Ishikawa (cell line): ENCODE measurements at regions not wholly inside any gene's neighbourhood (a gene's known extent, or its start where the extent isn't known, plus 50 kb on each side); places are given as distances from the start of the nearest gene placed in this dataset.

Experiments used
- CEBPB ChIP-seq: IDR thresholded peaks from 2 replicates; pipeline ENCODE4 v1.6.1; 2012
- CREB1 ChIP-seq: IDR thresholded peaks from 2 replicates; pipeline ENCODE4 v1.6.1; 2012; ENCODE audit warnings: low read depth
- EGR1 ChIP-seq: IDR thresholded peaks from 2 replicates; pipeline ENCODE4 v1.6.1; 2012
- EP300 ChIP-seq: IDR thresholded peaks from 2 replicates; pipeline ENCODE4 v1.6.1; 2012; ENCODE audit warnings: borderline replicate concordance
- FOXM1 ChIP-seq: IDR thresholded peaks from 2 replicates; pipeline ENCODE4 v1.6.1; 2012; ENCODE audit warnings: low read depth, borderline replicate concordance
- NFIC ChIP-seq: IDR thresholded peaks from 2 replicates; pipeline ENCODE4 v1.6.1; 2012
- RAD21 ChIP-seq: IDR thresholded peaks from 2 replicates; pipeline ENCODE4 v1.6.1; 2012; ENCODE audit warnings: low read depth
- TAF1 ChIP-seq: IDR thresholded peaks from 2 replicates; pipeline ENCODE4 v1.6.1; 2012; ENCODE audit warnings: low read depth, mild to moderate bottlenecking
- TCF12 ChIP-seq: IDR thresholded peaks from 2 replicates; pipeline ENCODE4 v1.6.1; 2012; ENCODE audit warnings: low read depth
- TEAD4 ChIP-seq: IDR thresholded peaks from 2 replicates; pipeline ENCODE4 v1.6.1; 2012
- YY1 ChIP-seq: IDR thresholded peaks from 2 replicates; pipeline ENCODE4 v1.6.1; 2012; ENCODE audit warnings: low read depth
- ZBTB7A ChIP-seq: IDR thresholded peaks from 2 replicates; pipeline ENCODE4 v1.6.1; 2012; ENCODE audit warnings: low read depth
- TF ChIP-seq, protein P1 (sequence below): IDR thresholded peaks from 2 replicates; pipeline ENCODE4 v1.6.1; 2012; ENCODE audit warnings: low read depth, mild to moderate bottlenecking
- TF ChIP-seq, protein P2 (sequence below): IDR thresholded peaks from 2 replicates; pipeline ENCODE4 v1.6.1; 2012
- TF ChIP-seq, protein P3 (sequence below): IDR thresholded peaks from 2 replicates; pipeline ENCODE4 v1.6.1; 2012

DNA sequence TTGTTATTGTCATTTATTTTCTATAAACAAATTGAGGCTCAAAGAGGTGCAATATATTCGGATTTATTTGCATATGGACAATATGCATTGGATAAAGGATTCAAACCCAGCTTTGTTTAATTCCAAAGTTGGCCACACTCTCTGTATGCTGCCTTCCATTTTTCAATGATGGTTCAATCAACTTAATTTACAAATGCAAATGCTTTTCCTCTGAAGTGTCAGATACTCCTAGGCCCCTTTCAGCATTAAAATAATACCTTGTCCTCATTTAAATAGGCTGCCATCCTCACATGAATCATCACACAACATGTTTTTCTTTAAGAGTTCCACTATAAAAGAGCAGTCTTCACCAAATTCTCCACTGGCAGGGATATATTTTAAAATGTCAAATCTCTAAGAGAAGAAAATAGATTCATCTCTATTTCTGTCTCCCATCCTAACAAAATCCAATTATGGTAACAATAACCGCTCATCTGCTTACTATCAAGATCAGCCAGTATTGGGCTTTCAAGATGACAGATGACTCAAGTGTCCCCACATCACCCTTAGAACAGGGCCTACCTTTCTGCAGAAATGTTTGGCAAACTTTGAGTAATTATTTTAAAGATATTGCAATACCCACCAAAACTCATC lies 114.8 kb downstream of the SCG2 start:
- TF ChIP-seq FOXM1 = no peak
- no peak for TF ChIP-seq YY1
- TF ChIP-seq, protein P1, sequence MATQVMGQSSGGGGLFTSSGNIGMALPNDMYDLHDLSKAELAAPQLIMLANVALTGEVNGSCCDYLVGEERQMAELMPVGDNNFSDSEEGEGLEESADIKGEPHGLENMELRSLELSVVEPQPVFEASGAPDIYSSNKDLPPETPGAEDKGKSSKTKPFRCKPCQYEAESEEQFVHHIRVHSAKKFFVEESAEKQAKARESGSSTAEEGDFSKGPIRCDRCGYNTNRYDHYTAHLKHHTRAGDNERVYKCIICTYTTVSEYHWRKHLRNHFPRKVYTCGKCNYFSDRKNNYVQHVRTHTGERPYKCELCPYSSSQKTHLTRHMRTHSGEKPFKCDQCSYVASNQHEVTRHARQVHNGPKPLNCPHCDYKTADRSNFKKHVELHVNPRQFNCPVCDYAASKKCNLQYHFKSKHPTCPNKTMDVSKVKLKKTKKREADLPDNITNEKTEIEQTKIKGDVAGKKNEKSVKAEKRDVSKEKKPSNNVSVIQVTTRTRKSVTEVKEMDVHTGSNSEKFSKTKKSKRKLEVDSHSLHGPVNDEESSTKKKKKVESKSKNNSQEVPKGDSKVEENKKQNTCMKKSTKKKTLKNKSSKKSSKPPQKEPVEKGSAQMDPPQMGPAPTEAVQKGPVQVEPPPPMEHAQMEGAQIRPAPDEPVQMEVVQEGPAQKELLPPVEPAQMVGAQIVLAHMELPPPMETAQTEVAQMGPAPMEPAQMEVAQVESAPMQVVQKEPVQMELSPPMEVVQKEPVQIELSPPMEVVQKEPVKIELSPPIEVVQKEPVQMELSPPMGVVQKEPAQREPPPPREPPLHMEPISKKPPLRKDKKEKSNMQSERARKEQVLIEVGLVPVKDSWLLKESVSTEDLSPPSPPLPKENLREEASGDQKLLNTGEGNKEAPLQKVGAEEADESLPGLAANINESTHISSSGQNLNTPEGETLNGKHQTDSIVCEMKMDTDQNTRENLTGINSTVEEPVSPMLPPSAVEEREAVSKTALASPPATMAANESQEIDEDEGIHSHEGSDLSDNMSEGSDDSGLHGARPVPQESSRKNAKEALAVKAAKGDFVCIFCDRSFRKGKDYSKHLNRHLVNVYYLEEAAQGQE = no peak
- TF ChIP-seq, protein P2, sequence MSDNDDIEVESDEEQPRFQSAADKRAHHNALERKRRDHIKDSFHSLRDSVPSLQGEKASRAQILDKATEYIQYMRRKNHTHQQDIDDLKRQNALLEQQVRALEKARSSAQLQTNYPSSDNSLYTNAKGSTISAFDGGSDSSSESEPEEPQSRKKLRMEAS = no peak
- TF ChIP-seq TEAD4 = no peak
- TF ChIP-seq, protein P3, sequence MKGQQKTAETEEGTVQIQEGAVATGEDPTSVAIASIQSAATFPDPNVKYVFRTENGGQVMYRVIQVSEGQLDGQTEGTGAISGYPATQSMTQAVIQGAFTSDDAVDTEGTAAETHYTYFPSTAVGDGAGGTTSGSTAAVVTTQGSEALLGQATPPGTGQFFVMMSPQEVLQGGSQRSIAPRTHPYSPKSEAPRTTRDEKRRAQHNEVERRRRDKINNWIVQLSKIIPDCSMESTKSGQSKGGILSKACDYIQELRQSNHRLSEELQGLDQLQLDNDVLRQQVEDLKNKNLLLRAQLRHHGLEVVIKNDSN = no peak
- no peak for TF ChIP-seq RAD21

DNA sequence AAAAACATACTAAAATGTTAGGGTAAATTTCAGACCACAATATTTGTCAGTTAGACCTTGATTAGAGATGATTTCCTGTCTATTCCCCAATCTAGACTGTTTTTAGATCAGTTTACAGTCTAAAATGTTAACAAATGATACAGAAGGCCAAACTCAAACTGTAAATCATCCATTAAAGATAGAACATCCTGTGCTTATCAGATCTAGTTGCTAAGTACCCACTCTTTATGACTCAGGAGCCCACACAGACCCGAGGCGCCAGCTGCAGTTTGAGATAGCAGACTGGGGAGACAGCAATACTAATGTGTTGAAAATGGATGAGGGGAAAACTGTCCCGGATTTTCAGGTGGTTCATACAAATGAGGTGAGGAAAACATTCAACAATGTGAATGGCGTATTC lies 113.3 kb downstream of the SCG2 start:
- no peak for TF ChIP-seq TEAD4
- TF ChIP-seq YY1 = no peak
- no peak for TF ChIP-seq EGR1
- TF ChIP-seq, protein P3 = no peak
- no peak for TF ChIP-seq CREB1
- no peak for TF ChIP-seq ZBTB7A
- TF ChIP-seq TCF12 = no peak
- no peak for TF ChIP-seq RAD21
- no peak for TF ChIP-seq CEBPB
- TF ChIP-seq, protein P1 = no peak
- TF ChIP-seq NFIC = no peak

DNA sequence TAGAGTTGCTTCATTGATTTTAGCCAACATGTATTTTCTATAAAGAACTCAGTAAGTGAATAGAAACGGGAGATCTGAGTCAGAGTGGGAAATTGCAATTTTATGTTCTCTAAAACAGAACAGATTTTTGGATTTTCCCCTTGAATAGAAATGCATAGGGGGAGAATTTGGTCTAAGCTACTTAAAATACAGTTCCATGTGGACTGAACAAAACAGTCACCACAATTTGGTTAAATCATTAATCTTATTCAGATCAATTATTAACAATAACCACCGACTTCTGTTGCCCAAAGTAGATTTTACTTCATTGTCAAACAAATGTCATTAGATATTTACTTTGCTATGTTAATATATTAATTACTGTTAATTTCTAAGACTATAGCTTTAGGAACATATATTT lies 107.7 kb downstream of the SCG2 start:
- TF ChIP-seq FOXM1 = no peak
- no peak for TF ChIP-seq YY1
- no peak for TF ChIP-seq ZBTB7A
- TF ChIP-seq EP300 = no peak
- TF ChIP-seq, protein P2 = no peak
- TF ChIP-seq TCF12 = no peak
- TF ChIP-seq, protein P1 = no peak
- no peak for TF ChIP-seq TAF1
- no peak for TF ChIP-seq TEAD4
- no peak for TF ChIP-seq CREB1

DNA sequence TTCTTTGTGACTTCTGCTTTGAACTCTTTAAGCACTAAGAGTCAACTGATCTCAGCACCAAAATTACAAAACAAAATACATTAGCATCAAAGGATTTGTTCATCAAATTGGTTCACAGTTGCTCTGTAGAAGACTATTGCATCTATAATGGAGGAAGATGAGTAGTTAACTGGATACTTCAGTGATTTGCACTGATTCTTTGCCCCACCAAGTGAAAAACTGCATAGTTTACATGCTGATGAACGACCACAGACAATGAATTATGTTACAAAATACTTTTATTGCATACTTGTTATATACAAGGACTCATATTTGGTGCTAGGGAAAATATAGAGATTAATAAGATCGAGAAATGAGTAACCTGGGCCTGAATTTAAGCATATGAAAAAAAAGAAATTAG lies 107.2 kb downstream of the SCG2 start:
- TF ChIP-seq CREB1 (no peak), YY1 (no peak), ZBTB7A (no peak), TAF1 (no peak), RAD21 (no peak), NFIC (no peak), TCF12 (no peak), CEBPB (no peak), FOXM1 (no peak)
- TF ChIP-seq, protein P1 = no peak
- TF ChIP-seq, protein P3 = no peak
- TF ChIP-seq, protein P2 = no peak
